SK-N-SH treated with all-trans-retinoic acid at 6 μM for 48 hours (cell line): ENCODE measurements at regions not wholly inside any gene's neighbourhood (a gene's known extent, or its start where the extent isn't known, plus 50 kb on each side); places are given as distances from the start of the nearest gene placed in this dataset.

ENCODE experiments used
- ATAC-seq: fragments of 200-7000 bp; cut with Tn5 transposase; 3 replicates; pipeline ENCODE4 v1.9.1; 2020; ENCODE audit warnings: mild to moderate bottlenecking, moderate library complexity
- ARNTL ChIP-seq: fragments of 450-650 bp; formaldehyde crosslinking; IDR thresholded peaks from 2 replicates; pipeline ENCODE4 v1.5.0; 2020; ENCODE audit warnings: low read depth, mild to moderate bottlenecking, moderate library complexity, borderline replicate concordance
- BACH2 ChIP-seq: fragments of 250-450 bp; sonication (Bioruptor Pico); IDR thresholded peaks from 2 replicates; pipeline ENCODE4 v1.9.0; 2021; ENCODE audit warnings: mild to moderate bottlenecking, borderline replicate concordance
- ESRRG ChIP-seq: fragments of 250-450 bp; sonication (Bioruptor Pico); IDR thresholded peaks from 2 replicates; pipeline ENCODE4 v1.6.1; 2021; ENCODE audit warnings: mild to moderate bottlenecking
- GLIS3 ChIP-seq: fragments of 250-450 bp; sonication (Bioruptor Pico); IDR thresholded peaks from 2 replicates; pipeline ENCODE4 v1.5.0; 2020; ENCODE audit warnings: mild to moderate bottlenecking, moderate library complexity
- ISL1 ChIP-seq: fragments of 250-450 bp; sonication (Bioruptor Pico); IDR thresholded peaks from 2 replicates; pipeline ENCODE4 v2.1.2; 2022; ENCODE audit warnings: mild to moderate bottlenecking, moderate library complexity
- OSR1 ChIP-seq: fragments of 250-450 bp; sonication (Bioruptor Pico); IDR thresholded peaks from 2 replicates; pipeline ENCODE4 v1.8.0; 2022; ENCODE audit warnings: moderate library complexity, mild to moderate bottlenecking, inconsistent platforms
- PPARA ChIP-seq: fragments of 250-450 bp; sonication (Bioruptor Pico); IDR thresholded peaks from 2 replicates; pipeline ENCODE4 v1.5.0; 2020; ENCODE audit warnings: mild to moderate bottlenecking, borderline replicate concordance
- SNAI2 ChIP-seq: fragments of 250-450 bp; sonication (Bioruptor Pico); IDR thresholded peaks from 2 replicates; pipeline ENCODE4 v1.5.0; 2020; ENCODE audit warnings: mild to moderate bottlenecking, moderate library complexity
- TCF4 ChIP-seq: fragments of 250-450 bp; sonication (Bioruptor Pico); IDR thresholded peaks from 2 replicates; pipeline ENCODE4 v1.8.0; 2021; ENCODE audit warnings: mild to moderate bottlenecking, moderate library complexity, borderline replicate concordance
- TOX ChIP-seq: fragments of 250-450 bp; sonication (Bioruptor Pico); IDR thresholded peaks from 2 replicates; pipeline ENCODE4 v1.8.0; 2021; ENCODE audit warnings: mild to moderate bottlenecking, moderate library complexity, borderline replicate concordance
- ZC3H10 ChIP-seq: fragments of 250-450 bp; sonication (Bioruptor Pico); IDR thresholded peaks from 2 replicates; pipeline ENCODE4 v1.5.1; 2021; ENCODE audit warnings: mild to moderate bottlenecking, moderate library complexity
- ZFP3 ChIP-seq: fragments of 250-450 bp; sonication (Bioruptor Pico); IDR thresholded peaks from 2 replicates; pipeline ENCODE4 v1.5.0; 2020; ENCODE audit warnings: mild to moderate bottlenecking, moderate library complexity
- ZFP30 ChIP-seq: fragments of 450-650 bp; formaldehyde crosslinking; IDR thresholded peaks from 2 replicates; pipeline ENCODE4 v1.5.0; 2022; ENCODE audit warnings: mild to moderate bottlenecking, moderate library complexity
- ZNF565 ChIP-seq: fragments of 450-650 bp; formaldehyde crosslinking; conservative IDR thresholded peaks from 2 replicates; pipeline ENCODE4 v1.5.0; 2020; ENCODE audit warnings: low read depth, mild to moderate bottlenecking, moderate library complexity
- ZNF70 ChIP-seq: fragments of 450-650 bp; formaldehyde crosslinking; IDR thresholded peaks from 2 replicates; pipeline ENCODE4 v1.5.0; 2020; ENCODE audit warnings: mild to moderate bottlenecking, moderate library complexity
- ZNF8 ChIP-seq: fragments of 450-650 bp; formaldehyde crosslinking; IDR thresholded peaks from 2 replicates; pipeline ENCODE4 v1.5.0; 2020; ENCODE audit warnings: mild to moderate bottlenecking, moderate library complexity
- TF ChIP-seq, protein P1 (sequence below): fragments of 250-450 bp; sonication (Bioruptor Pico); IDR thresholded peaks from 2 replicates; pipeline ENCODE4 v1.8.0; 2021; ENCODE audit warnings: low read depth, mild to moderate bottlenecking, moderate library complexity, borderline replicate concordance
- TF ChIP-seq, protein P2 (sequence below): fragments of 250-450 bp; sonication (Bioruptor Pico); IDR thresholded peaks from 2 replicates; pipeline ENCODE4 v1.5.1; 2021; ENCODE audit warnings: mild to moderate bottlenecking, moderate library complexity
- TF ChIP-seq, protein P3 (sequence below): fragments of 250-450 bp; sonication (Bioruptor Pico); IDR thresholded peaks from 2 replicates; pipeline ENCODE4 v1.5.0; 2020; ENCODE audit warnings: mild to moderate bottlenecking, moderate library complexity
- TF ChIP-seq, protein P4 (sequence below): fragments of 250-450 bp; sonication (Bioruptor Pico); IDR thresholded peaks from 2 replicates; pipeline ENCODE4 v1.5.1; 2020; ENCODE audit warnings: low read depth, mild to moderate bottlenecking, moderate library complexity
- TF ChIP-seq, protein P5 (sequence below): fragments of 250-450 bp; sonication (Bioruptor Pico); IDR thresholded peaks from 2 replicates; pipeline ENCODE4 v1.8.0; 2020; ENCODE audit warnings: mild to moderate bottlenecking, moderate library complexity, borderline replicate concordance

DNA sequence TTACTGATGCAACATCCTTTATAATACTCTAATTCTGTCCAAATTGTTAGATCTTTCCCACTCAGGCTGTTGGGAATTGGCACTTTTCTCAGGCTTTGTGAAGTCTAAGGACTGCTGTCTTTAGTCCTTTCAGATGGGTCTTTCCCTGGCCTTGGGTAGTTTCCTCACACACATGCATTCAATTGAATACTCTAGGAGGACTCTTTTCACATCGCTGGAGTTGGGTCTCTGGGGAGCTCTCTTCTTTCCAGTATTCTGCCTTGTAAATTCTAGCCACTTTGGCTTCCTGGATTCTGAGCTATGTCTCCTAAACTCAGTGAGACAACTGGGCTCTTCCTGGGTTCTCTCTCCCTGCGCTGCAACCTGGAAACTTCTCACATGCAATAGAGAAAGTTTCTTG lies 215.5 kb downstream of the SNX18 start:
- TF ChIP-seq, protein P1, sequence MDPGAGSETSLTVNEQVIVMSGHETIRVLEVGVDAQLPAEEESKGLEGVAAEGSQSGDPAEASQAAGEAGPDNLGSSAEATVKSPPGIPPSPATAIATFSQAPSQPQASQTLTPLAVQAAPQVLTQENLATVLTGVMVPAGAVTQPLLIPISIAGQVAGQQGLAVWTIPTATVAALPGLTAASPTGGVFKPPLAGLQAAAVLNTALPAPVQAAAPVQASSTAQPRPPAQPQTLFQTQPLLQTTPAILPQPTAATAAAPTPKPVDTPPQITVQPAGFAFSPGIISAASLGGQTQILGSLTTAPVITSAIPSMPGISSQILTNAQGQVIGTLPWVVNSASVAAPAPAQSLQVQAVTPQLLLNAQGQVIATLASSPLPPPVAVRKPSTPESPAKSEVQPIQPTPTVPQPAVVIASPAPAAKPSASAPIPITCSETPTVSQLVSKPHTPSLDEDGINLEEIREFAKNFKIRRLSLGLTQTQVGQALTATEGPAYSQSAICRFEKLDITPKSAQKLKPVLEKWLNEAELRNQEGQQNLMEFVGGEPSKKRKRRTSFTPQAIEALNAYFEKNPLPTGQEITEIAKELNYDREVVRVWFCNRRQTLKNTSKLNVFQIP, result no peak
- TF ChIP-seq, protein P2, sequence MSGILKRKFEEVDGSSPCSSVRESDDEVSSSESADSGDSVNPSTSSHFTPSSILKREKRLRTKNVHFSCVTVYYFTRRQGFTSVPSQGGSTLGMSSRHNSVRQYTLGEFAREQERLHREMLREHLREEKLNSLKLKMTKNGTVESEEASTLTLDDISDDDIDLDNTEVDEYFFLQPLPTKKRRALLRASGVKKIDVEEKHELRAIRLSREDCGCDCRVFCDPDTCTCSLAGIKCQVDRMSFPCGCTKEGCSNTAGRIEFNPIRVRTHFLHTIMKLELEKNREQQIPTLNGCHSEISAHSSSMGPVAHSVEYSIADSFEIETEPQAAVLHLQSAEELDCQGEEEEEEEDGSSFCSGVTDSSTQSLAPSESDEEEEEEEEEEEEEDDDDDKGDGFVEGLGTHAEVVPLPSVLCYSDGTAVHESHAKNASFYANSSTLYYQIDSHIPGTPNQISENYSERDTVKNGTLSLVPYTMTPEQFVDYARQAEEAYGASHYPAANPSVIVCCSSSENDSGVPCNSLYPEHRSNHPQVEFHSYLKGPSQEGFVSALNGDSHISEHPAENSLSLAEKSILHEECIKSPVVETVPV (CRISPR knock-in tag), result no peak
- TF ChIP-seq ZFP30 (CRISPR knock-in tag) (no peak), ZC3H10 (CRISPR knock-in tag) (no peak), ZNF8 (no peak), GLIS3 (CRISPR knock-in tag) (no peak), ARNTL (no peak), SNAI2 (no peak), ZNF565 (CRISPR knock-in tag) (no peak), PPARA (no peak), TOX (CRISPR knock-in tag) (no peak), ESRRG (no peak), OSR1 (no peak)
- TF ChIP-seq, protein P3, sequence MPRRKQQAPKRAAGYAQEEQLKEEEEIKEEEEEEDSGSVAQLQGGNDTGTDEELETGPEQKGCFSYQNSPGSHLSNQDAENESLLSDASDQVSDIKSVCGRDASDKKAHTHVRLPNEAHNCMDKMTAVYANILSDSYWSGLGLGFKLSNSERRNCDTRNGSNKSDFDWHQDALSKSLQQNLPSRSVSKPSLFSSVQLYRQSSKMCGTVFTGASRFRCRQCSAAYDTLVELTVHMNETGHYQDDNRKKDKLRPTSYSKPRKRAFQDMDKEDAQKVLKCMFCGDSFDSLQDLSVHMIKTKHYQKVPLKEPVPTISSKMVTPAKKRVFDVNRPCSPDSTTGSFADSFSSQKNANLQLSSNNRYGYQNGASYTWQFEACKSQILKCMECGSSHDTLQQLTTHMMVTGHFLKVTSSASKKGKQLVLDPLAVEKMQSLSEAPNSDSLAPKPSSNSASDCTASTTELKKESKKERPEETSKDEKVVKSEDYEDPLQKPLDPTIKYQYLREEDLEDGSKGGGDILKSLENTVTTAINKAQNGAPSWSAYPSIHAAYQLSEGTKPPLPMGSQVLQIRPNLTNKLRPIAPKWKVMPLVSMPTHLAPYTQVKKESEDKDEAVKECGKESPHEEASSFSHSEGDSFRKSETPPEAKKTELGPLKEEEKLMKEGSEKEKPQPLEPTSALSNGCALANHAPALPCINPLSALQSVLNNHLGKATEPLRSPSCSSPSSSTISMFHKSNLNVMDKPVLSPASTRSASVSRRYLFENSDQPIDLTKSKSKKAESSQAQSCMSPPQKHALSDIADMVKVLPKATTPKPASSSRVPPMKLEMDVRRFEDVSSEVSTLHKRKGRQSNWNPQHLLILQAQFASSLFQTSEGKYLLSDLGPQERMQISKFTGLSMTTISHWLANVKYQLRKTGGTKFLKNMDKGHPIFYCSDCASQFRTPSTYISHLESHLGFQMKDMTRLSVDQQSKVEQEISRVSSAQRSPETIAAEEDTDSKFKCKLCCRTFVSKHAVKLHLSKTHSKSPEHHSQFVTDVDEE (CRISPR knock-in tag), result no peak
- TF ChIP-seq, protein P4, sequence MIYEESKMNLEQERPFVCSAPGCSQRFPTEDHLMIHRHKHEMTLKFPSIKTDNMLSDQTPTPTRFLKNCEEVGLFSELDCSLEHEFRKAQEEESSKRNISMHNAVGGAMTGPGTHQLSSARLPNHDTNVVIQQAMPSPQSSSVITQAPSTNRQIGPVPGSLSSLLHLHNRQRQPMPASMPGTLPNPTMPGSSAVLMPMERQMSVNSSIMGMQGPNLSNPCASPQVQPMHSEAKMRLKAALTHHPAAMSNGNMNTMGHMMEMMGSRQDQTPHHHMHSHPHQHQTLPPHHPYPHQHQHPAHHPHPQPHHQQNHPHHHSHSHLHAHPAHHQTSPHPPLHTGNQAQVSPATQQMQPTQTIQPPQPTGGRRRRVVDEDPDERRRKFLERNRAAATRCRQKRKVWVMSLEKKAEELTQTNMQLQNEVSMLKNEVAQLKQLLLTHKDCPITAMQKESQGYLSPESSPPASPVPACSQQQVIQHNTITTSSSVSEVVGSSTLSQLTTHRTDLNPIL (CRISPR knock-in tag), result no peak
- ATAC-seq, result no peak

DNA sequence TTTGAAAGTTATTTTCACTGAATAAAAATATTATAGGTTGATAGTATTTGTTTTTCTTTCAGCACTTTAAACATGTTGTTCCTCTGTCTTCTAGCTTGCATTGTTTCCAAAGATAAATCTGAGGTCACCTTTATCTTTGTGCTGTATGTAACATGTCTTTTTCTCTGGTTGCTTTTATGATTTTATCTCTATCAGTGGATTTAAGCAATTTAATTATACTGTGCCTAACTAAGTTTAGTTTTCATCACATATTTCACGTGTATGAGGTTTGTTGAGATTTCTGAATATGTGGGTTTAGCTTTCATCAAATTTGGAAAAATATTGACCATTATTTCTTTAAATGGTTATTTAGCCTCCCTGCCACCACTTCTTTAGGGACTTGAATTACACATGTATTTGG lies 214.5 kb downstream of the SNX18 start:
- ATAC-seq, result no peak
- TF ChIP-seq ARNTL (no peak), ESRRG (no peak), ZNF565 (CRISPR knock-in tag) (no peak), OSR1 (no peak), BACH2 (CRISPR knock-in tag) (no peak)
- TF ChIP-seq, protein P5, sequence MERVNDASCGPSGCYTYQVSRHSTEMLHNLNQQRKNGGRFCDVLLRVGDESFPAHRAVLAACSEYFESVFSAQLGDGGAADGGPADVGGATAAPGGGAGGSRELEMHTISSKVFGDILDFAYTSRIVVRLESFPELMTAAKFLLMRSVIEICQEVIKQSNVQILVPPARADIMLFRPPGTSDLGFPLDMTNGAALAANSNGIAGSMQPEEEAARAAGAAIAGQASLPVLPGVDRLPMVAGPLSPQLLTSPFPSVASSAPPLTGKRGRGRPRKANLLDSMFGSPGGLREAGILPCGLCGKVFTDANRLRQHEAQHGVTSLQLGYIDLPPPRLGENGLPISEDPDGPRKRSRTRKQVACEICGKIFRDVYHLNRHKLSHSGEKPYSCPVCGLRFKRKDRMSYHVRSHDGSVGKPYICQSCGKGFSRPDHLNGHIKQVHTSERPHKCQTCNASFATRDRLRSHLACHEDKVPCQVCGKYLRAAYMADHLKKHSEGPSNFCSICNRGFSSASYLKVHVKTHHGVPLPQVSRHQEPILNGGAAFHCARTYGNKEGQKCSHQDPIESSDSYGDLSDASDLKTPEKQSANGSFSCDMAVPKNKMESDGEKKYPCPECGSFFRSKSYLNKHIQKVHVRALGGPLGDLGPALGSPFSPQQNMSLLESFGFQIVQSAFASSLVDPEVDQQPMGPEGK (CRISPR knock-in tag), result no peak

DNA sequence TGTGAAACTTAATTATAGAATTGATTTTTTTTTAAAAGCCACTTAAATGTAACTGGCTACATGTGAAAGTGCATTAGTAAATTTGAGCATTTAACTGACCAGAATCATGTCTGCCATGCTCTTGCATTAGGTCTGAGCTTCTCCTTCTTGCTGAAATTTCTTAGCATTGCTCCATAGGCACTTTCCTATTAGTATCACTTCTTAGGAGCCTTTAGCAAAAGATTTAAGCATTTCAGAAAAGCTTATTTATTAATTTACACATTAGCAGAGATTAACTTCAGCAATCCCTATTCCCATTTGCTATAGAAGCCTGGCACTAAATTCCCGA lies 211.0 kb downstream of the SNX18 start:
- no peak for ATAC-seq
- no peak for TF ChIP-seq TCF4
- TF ChIP-seq SNAI2, result no peak
- TF ChIP-seq GLIS3 (CRISPR knock-in tag), result no peak
- TF ChIP-seq ESRRG, result no peak
- no peak for TF ChIP-seq TOX (CRISPR knock-in tag)
- no peak for TF ChIP-seq ZC3H10 (CRISPR knock-in tag)
- no peak for TF ChIP-seq ZNF70 (CRISPR knock-in tag)
- TF ChIP-seq, protein P3 (CRISPR knock-in tag), result no peak
- no peak for TF ChIP-seq ISL1 (CRISPR knock-in tag)
- no peak for TF ChIP-seq OSR1
- TF ChIP-seq ZNF565 (CRISPR knock-in tag), result no peak
- TF ChIP-seq BACH2 (CRISPR knock-in tag), result no peak
- TF ChIP-seq, protein P5 (CRISPR knock-in tag), result no peak
- TF ChIP-seq ZFP30 (CRISPR knock-in tag), result no peak
- TF ChIP-seq, protein P4 (CRISPR knock-in tag), result no peak
- TF ChIP-seq ZFP3 (CRISPR knock-in tag), result no peak
- TF ChIP-seq ZNF8, result no peak
